K562 (cell line): ENCODE measurements at regions not wholly inside any gene's neighbourhood (a gene's known extent, or its start where the extent isn't known, plus 50 kb on each side); places are given as distances from the start of the nearest gene placed in this dataset.

Experiments used
- ATF7 ChIP-seq: fragments of 450-650 bp; IDR thresholded peaks from 2 replicates; pipeline ENCODE4 v1.7.1; 2014; ENCODE audit warnings: mild to moderate bottlenecking, moderate library complexity
- BHLHE40 ChIP-seq: IDR thresholded peaks from 2 replicates; pipeline ENCODE4 v1.6.1; 2011; ENCODE audit warnings: low read length, improper control_type of control experiment
- BRCA1 ChIP-seq, 2 experiments: fragments of 450-650 bp in 1 of 2; sonication (generic) in 1 of 2; formaldehyde crosslinking in 1 of 2; IDR thresholded peaks; 2 replicates each; pipeline versions ENCODE4 v1.5.0 to v1.6.1; 2017 to 2020; ENCODE audit warnings: mild to moderate bottlenecking in 1 of 2, missing genetic modification reagents in 1 of 2
- CREBBP ChIP-seq: IDR thresholded peaks from one replicate; pipeline ENCODE4 v1.6.1; 2012; ENCODE audit warnings: low read depth, mild to moderate bottlenecking, control low read depth, inconsistent platforms, low read length
- IRF1 ChIP-seq: sonication (generic); formaldehyde crosslinking; IDR thresholded peaks from 2 replicates; pipeline ENCODE4 v1.8.0; 2022; ENCODE audit warnings: missing genetic modification reagents, mild to moderate bottlenecking, borderline replicate concordance
- MBD1 ChIP-seq: fragments of 250-450 bp; sonication (Bioruptor Pico); IDR thresholded peaks from 2 replicates; pipeline ENCODE4 v1.8.0; 2022; ENCODE audit warnings: inconsistent platforms
- POLR2AphosphoS2 ChIP-seq: IDR thresholded peaks from 2 replicates; pipeline ENCODE4 v1.6.1; 2012; ENCODE audit warnings: low read length, improper control_type of control experiment
- RBBP5 ChIP-seq: fragments of 200-600 bp; sonication (generic); IDR thresholded peaks from 2 replicates; pipeline ENCODE4 v1.6.1; 2012; ENCODE audit warnings: borderline replicate concordance, mild to moderate bottlenecking, low read length, control low read depth, inconsistent platforms; ENCODE audit not compliant: insufficient read depth, poor library complexity, severe bottlenecking
- SAFB ChIP-seq: fragments of 200-400 bp; formaldehyde crosslinking; IDR thresholded peaks from 2 replicates; pipeline ENCODE4 v1.6.1; 2017; ENCODE audit warnings: low read depth, low read length, borderline replicate concordance
- SMARCC2 ChIP-seq: fragments of 450-650 bp; IDR thresholded peaks from 2 replicates; pipeline ENCODE4 v1.6.1; 2017; ENCODE audit warnings: antibody characterized with exemption, moderate library complexity, mild to moderate bottlenecking, low read depth
- SUPT5H ChIP-seq: fragments of 450-650 bp; IDR thresholded peaks from 2 replicates; pipeline ENCODE4 v1.6.1; 2016
- TEAD2 ChIP-seq: fragments of 450-650 bp; IDR thresholded peaks from 2 replicates; pipeline ENCODE4 v1.6.1; 2016; ENCODE audit warnings: missing genetic modification characterization, control low read depth, missing compliant biosample characterization
- TGIF2 ChIP-seq: sonication (generic); formaldehyde crosslinking; IDR thresholded peaks from 2 replicates; pipeline ENCODE4 v1.8.1; 2022; ENCODE audit warnings: mild to moderate bottlenecking, missing genetic modification reagents, moderate library complexity
- VEZF1 ChIP-seq: fragments of 200-800 bp; sonication (Bioruptor generic); IDR thresholded peaks from 2 replicates; pipeline ENCODE4 v1.6.1; 2017; ENCODE audit warnings: missing genetic modification characterization, missing compliant biosample characterization
- ZBTB1 ChIP-seq: sonication (generic); formaldehyde crosslinking; IDR thresholded peaks from 2 replicates; pipeline ENCODE4 v1.8.1; 2023; ENCODE audit warnings: missing genetic modification reagents, low read depth, mild to moderate bottlenecking, borderline replicate concordance
- ZBTB11 ChIP-seq, 3 experiments: fragments of 200-800 bp in 1 of 3; fragments of 250-450 bp in 1 of 3; fragments of 450-650 bp in 1 of 3; sonication (Bioruptor Pico) in 1 of 3; sonication (Bioruptor generic) in 1 of 3; formaldehyde crosslinking in 1 of 3; IDR thresholded peaks; 2 replicates each; pipeline versions ENCODE4 v1.6.1 to v1.8.0; 2016 to 2022; ENCODE audit warnings: mild to moderate bottlenecking in 2 of 3, missing genetic modification characterization in 2 of 3, missing compliant biosample characterization in 1 of 3, moderate library complexity in 1 of 3
- ZKSCAN8 ChIP-seq: fragments of 200-800 bp; sonication (Bioruptor generic); IDR thresholded peaks from 2 replicates; pipeline ENCODE4 v1.6.1; 2016; ENCODE audit warnings: missing genetic modification characterization, missing compliant biosample characterization
- ZNF133 ChIP-seq: fragments of 250-450 bp; sonication (Bioruptor Pico); IDR thresholded peaks from 2 replicates; pipeline ENCODE4 v1.4.0; 2020; ENCODE audit warnings: mild to moderate bottlenecking
- ZNF134 ChIP-seq: fragments of 250-450 bp; sonication (Bioruptor Pico); conservative IDR thresholded peaks from 2 replicates; pipeline ENCODE4 v1.4.0; 2020
- ZNF184 ChIP-seq: sonication (generic); formaldehyde crosslinking; IDR thresholded peaks from 2 replicates; pipeline ENCODE4 v1.5.0; 2020; ENCODE audit warnings: missing genetic modification reagents
- ZNF507 ChIP-seq: conservative IDR thresholded peaks from 2 replicates; pipeline ENCODE4 v1.6.1; 2017; ENCODE audit warnings: missing genetic modification characterization, missing compliant biosample characterization
- ZNF707 ChIP-seq: fragments of 250-450 bp; sonication (Bioruptor Pico); conservative IDR thresholded peaks from 2 replicates; pipeline ENCODE4 v1.8.0; 2022; ENCODE audit warnings: inconsistent platforms, mild to moderate bottlenecking, moderate library complexity

- TF ChIP-seq MBD1 (CRISPR knock-in tag), result no peak
- no peak for TF ChIP-seq CREBBP
- TF ChIP-seq VEZF1 (CRISPR knock-in tag), result peak; percentile 42; the same call in 1 of the 2 replicates
- TF ChIP-seq ZBTB11 (CRISPR knock-in tag; IDR thresholded peaks at IDR 0.05), result no peak
- no peak for TF ChIP-seq ZNF134 (CRISPR knock-in tag)
- TF ChIP-seq BHLHE40, result no peak
- TF ChIP-seq POLR2AphosphoS2, result no peak
- TF ChIP-seq IRF1 (CRISPR knock-in tag), result no peak
- no peak for TF ChIP-seq SAFB
- no peak for TF ChIP-seq ZNF133
- TF ChIP-seq ZBTB1 (CRISPR knock-in tag), result no peak
- TF ChIP-seq SUPT5H, result no peak
- peak; percentile 69 for TF ChIP-seq ATF7
- TF ChIP-seq SMARCC2, result no peak; the same call in 1 of the 2 replicates
- no peak for TF ChIP-seq ZKSCAN8 (CRISPR knock-in tag)
- no peak for TF ChIP-seq ZNF507 (tag)
- TF ChIP-seq TGIF2 (CRISPR knock-in tag), result no peak
- TF ChIP-seq ZNF707, result no peak
- TF ChIP-seq RBBP5, result peak; percentile 21
- TF ChIP-seq BRCA1 (IDR thresholded peaks at IDR 0.05), result no peak
- TF ChIP-seq BRCA1 (CRISPR knock-in tag; IDR thresholded peaks at IDR 0.05), result no peak
- TF ChIP-seq ZNF184 (CRISPR knock-in tag), result peak; percentile 92
- no peak for TF ChIP-seq TEAD2 (tag)
Measured at GRCh38 chr6:33901822-33902456, 98.1 kb upstream of the MLN start (continued).
